GM10266 (cell line): ENCODE measurements at regions not wholly inside any gene's neighbourhood (a gene's known extent, or its start where the extent isn't known, plus 50 kb on each side); places are given as distances from the start of the nearest gene placed in this dataset.

Experiments used
- DNase-seq: peaks from one replicate; pipeline ENCODE4 v3.0.0; 2012; ENCODE audit errors: extremely low spot score
- TF ChIP-seq, protein P1 (sequence below): IDR thresholded peaks from 2 replicates; pipeline ENCODE4 v1.5.1; 2012; ENCODE audit warnings: mild to moderate bottlenecking, low read depth; ENCODE audit not compliant: control insufficient read depth, insufficient read depth; ENCODE audit errors: missing control alignments

DNA sequence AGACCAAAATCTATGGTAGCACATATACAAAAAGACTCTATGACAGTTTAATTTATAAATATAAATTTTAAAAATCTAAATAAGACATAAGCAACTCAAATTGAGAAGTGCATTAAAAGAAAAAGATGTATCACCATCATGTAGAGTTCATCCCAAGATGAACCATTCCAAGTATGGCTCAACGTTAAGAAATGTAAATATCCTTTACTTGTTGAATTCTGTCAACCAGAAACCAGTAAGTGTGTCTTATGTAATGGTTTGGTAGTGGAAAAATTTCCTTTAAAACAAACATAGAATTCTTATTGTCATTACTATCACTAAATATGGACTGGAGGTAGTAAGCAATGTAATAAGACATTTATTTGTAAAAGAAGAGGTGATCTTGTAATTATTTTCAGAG is 87.3 kb downstream of the YIPF5 start:
- DNase-seq, result no peak
- TF ChIP-seq, protein P1, sequence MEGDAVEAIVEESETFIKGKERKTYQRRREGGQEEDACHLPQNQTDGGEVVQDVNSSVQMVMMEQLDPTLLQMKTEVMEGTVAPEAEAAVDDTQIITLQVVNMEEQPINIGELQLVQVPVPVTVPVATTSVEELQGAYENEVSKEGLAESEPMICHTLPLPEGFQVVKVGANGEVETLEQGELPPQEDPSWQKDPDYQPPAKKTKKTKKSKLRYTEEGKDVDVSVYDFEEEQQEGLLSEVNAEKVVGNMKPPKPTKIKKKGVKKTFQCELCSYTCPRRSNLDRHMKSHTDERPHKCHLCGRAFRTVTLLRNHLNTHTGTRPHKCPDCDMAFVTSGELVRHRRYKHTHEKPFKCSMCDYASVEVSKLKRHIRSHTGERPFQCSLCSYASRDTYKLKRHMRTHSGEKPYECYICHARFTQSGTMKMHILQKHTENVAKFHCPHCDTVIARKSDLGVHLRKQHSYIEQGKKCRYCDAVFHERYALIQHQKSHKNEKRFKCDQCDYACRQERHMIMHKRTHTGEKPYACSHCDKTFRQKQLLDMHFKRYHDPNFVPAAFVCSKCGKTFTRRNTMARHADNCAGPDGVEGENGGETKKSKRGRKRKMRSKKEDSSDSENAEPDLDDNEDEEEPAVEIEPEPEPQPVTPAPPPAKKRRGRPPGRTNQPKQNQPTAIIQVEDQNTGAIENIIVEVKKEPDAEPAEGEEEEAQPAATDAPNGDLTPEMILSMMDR, result no peak

DNA sequence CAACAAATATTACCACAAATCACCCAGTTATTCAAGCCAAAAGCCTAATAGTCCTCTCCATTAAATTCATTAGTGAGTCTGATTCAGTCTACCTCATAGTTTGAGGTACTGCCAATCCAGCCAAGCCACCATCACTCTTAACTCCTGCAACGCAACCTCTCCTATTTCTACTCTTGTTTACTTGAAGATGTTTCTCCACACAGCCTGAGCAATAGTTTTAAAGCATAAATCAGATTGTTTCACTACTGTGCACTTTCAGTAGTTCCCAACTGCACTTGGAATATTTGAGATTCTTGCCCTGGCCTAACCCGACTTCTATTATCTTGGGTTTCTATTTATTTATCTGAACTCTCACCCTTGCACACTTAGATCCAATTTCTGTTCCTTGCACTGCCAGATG is 85.5 kb downstream of the YIPF5 start:
- TF ChIP-seq, protein P1, result no peak
- DNase-seq, result no peak

DNA sequence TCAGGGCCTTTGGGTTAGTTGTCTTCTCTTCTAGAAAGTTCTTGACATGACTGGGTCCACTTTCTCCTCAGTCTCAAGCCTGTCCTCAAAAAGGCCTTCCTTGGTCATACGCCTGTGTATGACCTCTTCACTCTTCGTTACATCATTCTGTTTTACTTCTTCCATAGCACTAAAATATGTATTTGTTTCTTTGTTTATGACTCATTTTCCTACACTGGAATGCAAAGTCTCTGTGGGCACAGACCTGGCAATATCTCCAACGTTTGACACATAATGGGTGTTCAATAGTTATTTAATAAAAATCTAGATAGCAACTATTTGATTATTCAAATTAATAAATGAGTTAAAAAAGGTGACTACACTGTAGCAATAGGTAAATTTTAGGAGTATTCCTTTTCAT is 85.1 kb downstream of the YIPF5 start:
- DNase-seq, result no peak
- TF ChIP-seq, protein P1, result no peak

DNA sequence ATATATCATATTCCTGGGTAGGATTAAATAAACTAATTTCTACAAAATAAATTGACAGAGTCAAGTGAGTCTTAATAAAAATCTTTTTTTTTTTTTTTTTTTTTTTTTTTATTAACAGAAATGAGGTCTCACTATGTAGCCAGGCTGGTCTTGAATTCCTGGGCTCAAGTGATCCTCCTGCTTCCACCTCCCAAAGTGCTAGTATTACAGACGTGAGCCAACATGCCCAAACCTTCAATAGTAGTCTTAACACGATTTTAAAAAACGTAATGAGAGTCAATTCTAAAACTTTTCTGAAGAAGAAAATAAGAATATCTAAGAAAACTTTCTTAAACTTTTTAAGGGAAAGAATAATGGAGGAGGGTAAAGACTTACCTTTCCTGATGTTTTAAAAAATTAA is 84.2 kb downstream of the YIPF5 start:
- TF ChIP-seq, protein P1, result no peak
- DNase-seq, result no peak

DNA sequence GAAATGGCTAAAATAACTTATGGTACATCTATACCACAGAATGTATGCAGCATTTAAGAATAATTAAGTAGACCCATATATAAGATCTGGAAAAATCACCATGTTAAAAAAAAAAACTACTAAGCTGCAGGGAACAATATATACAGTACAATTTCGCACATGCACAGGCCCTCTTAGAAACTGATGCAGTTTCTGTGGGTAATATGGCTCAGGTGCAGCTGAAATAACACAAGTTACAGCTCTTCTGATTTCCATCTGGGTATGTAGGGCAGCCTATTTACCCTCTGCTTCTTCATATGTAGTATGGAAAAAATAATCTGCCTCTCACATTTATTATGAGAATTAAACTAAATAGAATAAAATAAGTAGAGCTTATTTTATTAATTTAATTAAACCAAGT is 82.9 kb downstream of the YIPF5 start:
- DNase-seq, result no peak
- TF ChIP-seq, protein P1, result no peak

DNA sequence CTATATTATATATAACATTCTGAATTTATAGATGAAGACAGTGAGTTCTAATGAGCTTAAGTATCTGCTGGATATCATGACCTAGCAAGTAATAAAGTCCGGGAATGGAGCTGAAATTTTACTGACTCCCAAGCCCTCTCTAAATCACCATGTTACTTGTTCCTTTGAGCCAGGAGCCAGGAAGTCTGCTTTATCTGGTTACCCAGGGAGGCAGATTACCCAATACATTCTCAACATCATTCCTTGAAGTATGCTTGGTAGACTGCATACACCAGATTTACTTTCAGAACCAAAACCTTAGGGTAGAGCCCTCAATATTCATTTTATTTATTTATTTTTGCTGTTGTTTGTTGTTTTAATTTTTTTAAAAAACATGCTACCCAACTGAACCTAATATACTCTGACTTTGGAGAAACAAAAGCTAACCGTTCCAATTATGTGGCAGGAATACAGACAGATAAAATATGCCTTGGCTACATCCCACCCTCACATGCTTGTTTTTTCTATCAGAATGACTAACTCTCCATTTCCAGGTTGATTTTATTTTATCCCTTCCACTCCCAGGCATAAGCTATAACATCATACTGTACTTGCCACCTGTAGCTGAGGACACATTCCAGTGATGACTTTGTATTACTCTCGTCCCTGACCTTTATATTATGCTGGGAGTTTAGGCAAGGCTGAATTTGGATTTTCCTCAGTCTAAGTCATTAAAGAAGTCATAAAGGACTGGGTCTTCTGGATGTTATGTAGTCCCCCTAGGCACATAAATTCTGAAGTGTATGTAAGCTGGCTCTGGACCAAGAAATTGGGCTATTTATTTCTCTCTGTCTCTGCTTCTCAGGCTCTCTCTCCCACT is 82.0 kb downstream of the YIPF5 start:
- TF ChIP-seq, protein P1, result no peak
- DNase-seq, result no peak

DNA sequence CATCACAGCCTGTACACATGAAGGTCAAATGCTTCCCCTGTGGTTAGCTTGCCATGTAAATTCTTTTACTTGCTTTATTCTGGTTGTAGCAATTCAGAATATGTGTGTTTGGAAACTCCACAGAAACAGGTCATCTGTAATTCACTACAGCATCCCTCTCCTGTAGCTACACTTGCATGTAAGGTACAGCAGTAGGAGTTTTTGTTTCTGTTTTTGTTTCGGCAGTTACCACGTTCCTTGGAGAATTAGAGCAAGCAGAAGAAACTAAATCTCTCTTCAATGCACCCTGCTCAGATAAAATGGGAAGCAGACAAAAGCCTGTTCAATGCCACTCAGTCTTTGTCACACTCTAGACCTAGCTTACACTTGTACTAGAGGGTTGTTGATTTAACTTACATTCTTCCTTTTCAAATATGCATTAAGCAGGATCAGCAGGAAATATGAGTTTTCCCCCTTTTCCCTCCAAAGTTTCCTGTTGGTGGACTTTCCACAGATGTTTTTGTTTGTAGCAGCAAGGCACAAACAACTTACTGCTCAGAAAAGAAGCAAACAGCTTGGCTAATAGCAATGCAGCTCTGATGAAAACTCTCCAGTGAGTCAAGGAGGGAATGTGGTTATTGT is 80.9 kb downstream of the YIPF5 start:
- no peak for DNase-seq

More for the DNA sequence above, 80.9 kb downstream of the YIPF5 start:
- TF ChIP-seq, protein P1, result no peak
